ENCODE measurements at regions not wholly inside any gene's neighbourhood (a gene's known extent, or its start where the extent isn't known, plus 50 kb on each side); places are given as distances from the start of the nearest gene placed in this dataset.

DNA sequence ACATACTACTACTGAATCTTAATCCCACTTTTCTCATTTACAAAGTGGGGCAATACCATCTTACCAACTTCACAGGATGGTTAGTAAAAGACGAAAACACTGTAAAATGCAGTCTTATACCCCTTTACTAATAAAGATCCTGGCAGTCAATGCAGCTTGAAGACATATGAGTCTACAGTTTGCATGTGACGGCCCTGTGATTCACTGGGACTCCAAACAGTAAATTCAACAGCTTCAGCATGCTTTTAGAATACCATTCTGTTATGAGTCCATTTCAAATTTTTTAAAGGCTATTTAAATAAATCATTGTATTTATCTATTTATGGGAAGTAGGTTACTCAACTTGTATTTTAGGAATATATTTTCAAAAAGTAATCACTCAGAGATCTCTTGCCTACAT, 629.1 kb downstream of the LIG4 start:
- intact Hi-C loops (cut with micrococcal nuclease) = no loop called here
- Mint-ChIP-seq H3K9me3 (no peaks in the 10 kb centered on the region), H3K27me3 (no peaks in the 10 kb centered on the region), H3K4me1 (ENCODE audit: low read depth) (no peaks in the 10 kb centered on the region), H3K4me3 (no peak overlapping the region), H3K27ac (no peak overlapping the region), H3K36me3 (ENCODE audit: low read depth) (no peaks in the 10 kb centered on the region)

DNA sequence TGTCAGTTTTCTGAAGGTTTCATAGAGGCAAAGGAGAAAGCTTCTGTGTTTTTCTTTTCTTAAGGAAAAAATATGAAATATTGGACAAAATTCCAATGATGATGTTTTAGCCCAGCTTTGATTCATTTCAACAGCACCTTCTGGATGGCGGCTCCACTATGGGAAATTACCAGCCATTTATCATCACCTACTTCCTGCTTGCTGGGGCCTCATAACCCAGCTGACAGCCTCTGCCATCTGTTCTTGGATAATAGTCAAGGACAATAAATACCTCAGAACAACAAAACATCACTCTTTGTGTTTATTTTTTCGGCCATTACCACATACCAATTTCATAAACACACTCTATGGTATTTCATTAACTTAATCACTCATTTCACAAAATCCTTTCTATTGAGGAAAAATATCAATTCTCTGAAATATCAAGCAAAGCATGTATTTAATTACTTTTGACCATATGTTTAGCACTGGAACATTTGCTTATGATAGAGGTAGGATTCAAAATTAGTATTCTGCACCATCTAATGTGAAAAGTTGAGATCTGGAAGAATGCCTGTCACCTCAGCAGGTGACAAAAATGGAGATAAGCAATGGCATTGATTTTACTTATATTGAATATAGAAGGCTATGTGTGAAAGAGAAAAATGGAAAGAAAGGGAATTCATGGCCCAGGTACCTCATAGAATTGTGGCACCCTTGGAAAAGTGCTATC, 629.7 kb downstream of the LIG4 start:
- no peak overlapping the region for H3K27ac Mint-ChIP-seq
- intact Hi-C loops (cut with micrococcal nuclease) = no loop called here
- no peak overlapping the region for H3K4me3 Mint-ChIP-seq
- no peaks in the 10 kb centered on the region for H3K4me1 Mint-ChIP-seq (ENCODE audit: low read depth)
- H3K36me3 Mint-ChIP-seq (ENCODE audit: low read depth) = no peaks in the 10 kb centered on the region
- peaks cover 5% of the 10 kb centered on the region for H3K9me3 Mint-ChIP-seq
- H3K27me3 Mint-ChIP-seq = no peaks in the 10 kb centered on the region

DNA sequence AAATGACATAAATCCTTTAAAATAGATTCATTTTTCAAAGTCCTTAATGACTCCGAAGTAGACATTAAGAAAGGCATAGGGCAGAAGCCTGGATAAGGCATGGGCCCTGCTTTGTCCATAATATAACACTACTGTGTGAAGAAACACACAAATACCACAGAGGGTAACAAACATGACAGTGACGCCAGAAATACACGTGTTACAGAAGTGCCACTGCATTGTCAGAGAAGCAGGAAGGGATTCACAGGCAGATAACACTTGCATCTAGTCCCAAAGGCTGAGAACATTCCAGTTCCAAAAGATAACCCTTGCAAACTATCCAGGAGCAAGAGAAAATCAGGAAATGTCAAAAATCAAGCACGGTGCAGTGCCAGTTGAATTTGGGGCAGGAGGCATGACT, 633.2 kb downstream of the LIG4 start:
- Mint-ChIP-seq H3K9me3 (peaks cover 23% of the 10 kb centered on the region), H3K36me3 (ENCODE audit: low read depth) (no peaks in the 10 kb centered on the region), H3K27ac (no peak overlapping the region), H3K4me1 (ENCODE audit: low read depth) (no peaks in the 10 kb centered on the region), H3K4me3 (no peak overlapping the region), H3K27me3 (no peaks in the 10 kb centered on the region)
- intact Hi-C loops (cut with micrococcal nuclease) = no loop called here

DNA sequence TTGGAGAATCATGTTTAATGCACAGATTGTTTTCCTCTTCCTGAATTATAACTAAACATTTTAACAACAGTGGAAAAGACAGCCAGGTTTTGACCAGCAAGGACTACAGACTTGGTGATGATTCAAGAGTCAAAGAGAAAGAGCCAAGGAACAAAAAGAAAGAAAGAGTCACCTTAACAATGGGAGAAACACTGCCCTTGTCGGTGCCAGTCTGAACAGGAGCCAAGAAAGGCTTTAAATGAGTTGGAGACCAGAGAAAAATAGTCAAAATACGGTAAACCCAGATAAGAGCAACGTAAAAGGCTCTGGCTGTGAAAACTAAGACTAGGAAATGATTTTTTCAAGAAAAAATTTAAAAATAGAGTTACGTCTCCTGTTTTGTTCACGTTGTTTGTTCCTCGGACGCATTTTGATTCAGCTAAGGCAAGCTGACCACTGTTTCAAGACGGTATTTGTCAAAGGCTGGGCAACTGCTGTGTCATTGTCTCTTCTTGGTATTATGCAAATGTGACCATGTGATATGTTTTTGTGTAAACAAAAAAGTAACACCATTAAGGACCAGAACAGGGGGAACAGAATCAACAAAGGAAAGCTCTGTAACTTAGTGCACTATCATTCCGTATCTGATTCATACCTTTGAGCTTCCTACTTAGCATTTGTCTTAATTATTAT, 634.5 kb downstream of the LIG4 start:
- H3K4me1 Mint-ChIP-seq (ENCODE audit: low read depth) = no peaks in the 10 kb centered on the region
- no peaks in the 10 kb centered on the region for H3K27me3 Mint-ChIP-seq
- intact Hi-C loops (cut with micrococcal nuclease) = no loop called here
- no peaks in the 10 kb centered on the region for H3K36me3 Mint-ChIP-seq (ENCODE audit: low read depth)
- no peak overlapping the region for H3K4me3 Mint-ChIP-seq
- no peak overlapping the region for H3K27ac Mint-ChIP-seq
- peaks cover 34% of the 10 kb centered on the region for H3K9me3 Mint-ChIP-seq

DNA sequence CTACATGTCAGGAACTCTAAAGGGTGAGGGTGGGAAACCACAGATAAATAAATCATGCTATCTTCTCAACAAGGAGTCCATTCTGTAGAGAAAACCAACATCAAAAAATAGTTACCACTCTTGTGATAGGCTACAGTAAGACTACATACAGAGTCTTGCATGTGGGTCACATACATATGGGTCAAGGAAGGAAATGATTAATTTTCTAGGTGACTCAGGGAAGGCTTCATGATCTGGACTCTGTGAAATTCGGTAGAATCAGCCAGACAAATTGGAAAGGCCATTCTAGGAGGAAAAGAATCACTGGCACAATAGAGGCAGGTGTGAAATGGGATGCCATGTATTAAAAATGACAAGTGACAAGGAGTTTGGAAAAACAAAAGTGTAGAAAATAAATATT, 638.9 kb downstream of the LIG4 start:
- no peak overlapping the region for H3K27ac Mint-ChIP-seq
- H3K4me3 Mint-ChIP-seq = no peak overlapping the region
- H3K27me3 Mint-ChIP-seq = no peaks in the 10 kb centered on the region
- H3K4me1 Mint-ChIP-seq (ENCODE audit: low read depth) = no peaks in the 10 kb centered on the region
- intact Hi-C loops (cut with micrococcal nuclease) = no loop called here
- H3K36me3 Mint-ChIP-seq (ENCODE audit: low read depth) = no peaks in the 10 kb centered on the region
- peaks cover 40% of the 10 kb centered on the region for H3K9me3 Mint-ChIP-seq

DNA sequence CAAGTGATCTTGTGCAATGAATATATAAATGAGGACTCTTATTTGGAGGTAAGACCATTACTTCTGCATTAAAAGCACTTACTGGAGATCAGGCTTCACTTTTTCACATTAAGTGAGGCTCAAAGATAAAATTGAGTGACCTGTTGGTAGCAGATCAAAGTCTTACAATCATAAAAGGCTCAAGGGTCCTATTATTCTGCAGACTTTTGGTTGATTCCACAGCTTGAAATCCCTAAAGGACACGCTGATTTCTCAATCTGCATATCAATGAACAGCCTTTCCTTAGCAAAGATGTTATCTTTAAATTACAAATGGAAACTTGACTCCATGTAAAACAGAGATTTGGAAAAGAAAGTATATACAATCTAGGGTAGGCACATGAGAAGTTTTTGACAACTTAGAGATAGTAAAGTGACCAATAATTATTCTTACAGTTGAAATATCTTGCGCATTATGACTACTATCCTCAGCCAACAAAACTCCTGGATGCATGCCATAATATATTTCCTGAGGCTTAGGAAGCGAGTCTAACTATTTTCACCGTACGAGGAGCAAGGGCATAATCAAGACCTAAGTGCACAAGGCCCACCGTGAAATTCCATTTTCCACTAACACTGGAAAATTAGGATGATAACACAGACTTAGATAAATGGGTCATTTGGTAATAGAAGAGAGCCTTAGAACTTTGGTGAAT, 640.7 kb downstream of the LIG4 start:
- Mint-ChIP-seq H3K36me3 (ENCODE audit: low read depth) (no peaks in the 10 kb centered on the region), H3K4me1 (ENCODE audit: low read depth) (no peaks in the 10 kb centered on the region), H3K27me3 (no peaks in the 10 kb centered on the region), H3K27ac (no peak overlapping the region), H3K9me3 (peaks cover 28% of the 10 kb centered on the region), H3K4me3 (no peak overlapping the region)
- intact Hi-C loops (cut with micrococcal nuclease) = no loop called here

DNA sequence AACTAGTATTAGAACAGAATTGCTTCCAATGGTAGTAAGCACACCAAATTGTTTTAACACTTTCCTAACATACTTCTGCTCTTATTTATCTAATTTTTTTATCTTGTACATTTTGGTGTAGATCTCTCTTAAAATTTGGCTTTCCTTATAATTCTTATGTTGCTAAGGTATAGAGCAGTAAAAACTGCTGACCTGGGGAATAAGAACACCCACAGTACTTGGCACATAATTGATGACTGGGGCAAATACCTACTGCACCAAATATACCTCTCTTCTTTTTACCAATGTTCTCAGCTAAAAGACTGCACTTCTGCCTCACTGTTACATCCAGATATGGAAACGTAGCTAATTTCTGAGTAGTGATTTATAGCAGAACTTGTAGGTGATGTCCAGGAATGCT, 642.2 kb downstream of the LIG4 start:
- Mint-ChIP-seq H3K27ac (no peak overlapping the region), H3K27me3 (no peaks in the 10 kb centered on the region), H3K4me1 (ENCODE audit: low read depth) (no peaks in the 10 kb centered on the region), H3K4me3 (no peak overlapping the region), H3K9me3 (peaks cover 28% of the 10 kb centered on the region), H3K36me3 (ENCODE audit: low read depth) (no peaks in the 10 kb centered on the region)
- intact Hi-C loops (cut with micrococcal nuclease) = no loop called here

DNA sequence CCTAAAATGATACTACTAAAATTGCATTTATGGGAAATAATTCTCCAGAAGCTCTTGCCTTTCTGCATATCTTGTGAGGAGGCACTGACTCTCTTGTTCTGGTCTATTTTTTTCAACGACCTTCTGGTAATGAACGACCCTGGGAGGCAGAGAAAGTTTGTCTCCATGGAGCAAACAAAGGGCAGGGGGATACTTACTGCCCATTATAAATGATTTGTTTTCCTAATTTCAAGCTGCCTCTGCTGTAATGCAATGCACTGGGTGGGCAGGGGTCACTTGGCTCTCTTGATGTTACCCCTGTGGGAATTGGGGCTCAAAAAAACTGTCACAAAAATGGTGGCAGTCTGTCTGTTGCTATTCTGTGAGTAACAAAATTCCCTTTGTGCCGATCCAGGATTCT, 643.2 kb downstream of the LIG4 start:
- Mint-ChIP-seq H3K27ac (no peak overlapping the region), H3K9me3 (peaks cover 18% of the 10 kb centered on the region), H3K27me3 (no peaks in the 10 kb centered on the region), H3K36me3 (ENCODE audit: low read depth) (no peaks in the 10 kb centered on the region), H3K4me3 (no peak overlapping the region), H3K4me1 (ENCODE audit: low read depth) (no peaks in the 10 kb centered on the region)
- intact Hi-C loops (cut with micrococcal nuclease) = no loop called here

DNA sequence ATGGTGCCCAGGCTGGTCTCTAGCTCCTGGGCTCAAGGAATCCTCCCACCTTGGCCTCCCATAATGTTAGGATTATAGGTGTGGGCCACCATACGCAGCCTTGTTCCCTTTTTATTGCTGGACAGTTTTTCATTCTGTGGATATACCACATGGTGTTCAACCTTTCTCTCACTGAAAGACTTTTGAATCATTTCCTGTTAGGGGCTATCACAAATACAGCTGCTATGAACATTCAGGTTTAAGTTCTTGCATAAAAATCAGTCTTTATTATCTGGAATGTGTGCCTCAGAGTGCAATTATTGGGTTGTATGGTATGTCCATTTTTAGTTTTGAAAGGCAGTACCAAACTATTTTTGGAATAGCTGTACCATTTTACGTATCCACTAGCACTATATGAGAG, 647.2 kb downstream of the LIG4 start:
- Mint-ChIP-seq H3K27me3 (no peaks in the 10 kb centered on the region), H3K9me3 (no peaks in the 10 kb centered on the region), H3K27ac (no peak overlapping the region), H3K4me1 (ENCODE audit: low read depth) (no peaks in the 10 kb centered on the region), H3K36me3 (ENCODE audit: low read depth) (no peaks in the 10 kb centered on the region), H3K4me3 (no peak overlapping the region)
- intact Hi-C loops (cut with micrococcal nuclease) = no loop called here

DNA sequence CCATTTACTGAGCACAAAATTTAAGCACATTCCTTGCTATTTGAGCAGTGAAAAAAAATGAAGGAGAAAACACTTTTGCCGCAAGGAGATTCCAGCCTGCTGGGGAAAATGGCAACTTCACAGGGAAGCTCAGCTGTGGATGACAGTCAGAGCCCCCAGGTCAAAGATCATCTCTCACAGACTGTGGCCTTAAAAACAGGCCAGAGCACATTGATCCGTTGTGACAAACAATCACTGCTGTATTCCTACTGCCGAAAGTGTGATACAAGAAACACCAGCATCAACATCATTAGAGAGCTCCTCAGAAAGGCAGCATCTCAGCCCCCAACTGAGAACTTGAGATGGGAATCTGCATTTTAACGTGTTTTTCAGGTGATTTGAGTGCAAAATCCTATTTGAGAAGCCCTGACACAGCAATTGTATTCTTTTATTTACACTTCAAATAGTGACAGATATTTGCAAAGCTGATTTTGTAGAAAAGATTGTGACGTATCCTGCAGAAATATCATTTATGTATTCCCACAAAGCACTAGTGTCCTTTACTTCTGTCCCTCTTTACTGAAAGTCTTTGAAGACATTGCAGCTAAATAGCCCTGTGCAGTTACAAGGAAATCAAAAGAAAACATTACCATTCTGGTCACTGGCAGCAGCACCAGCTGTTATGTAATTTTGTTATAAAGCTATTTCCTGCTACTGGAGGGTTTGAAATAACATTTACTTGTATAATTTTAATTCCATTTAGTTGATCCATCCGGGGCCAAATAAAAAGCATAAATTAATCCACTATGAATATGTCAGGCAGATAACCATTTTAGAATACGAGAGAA, 652.0 kb downstream of the LIG4 start:
- Mint-ChIP-seq H3K9me3 (peaks cover 11% of the 10 kb centered on the region), H3K4me1 (ENCODE audit: low read depth) (no peaks in the 10 kb centered on the region)

DNA sequence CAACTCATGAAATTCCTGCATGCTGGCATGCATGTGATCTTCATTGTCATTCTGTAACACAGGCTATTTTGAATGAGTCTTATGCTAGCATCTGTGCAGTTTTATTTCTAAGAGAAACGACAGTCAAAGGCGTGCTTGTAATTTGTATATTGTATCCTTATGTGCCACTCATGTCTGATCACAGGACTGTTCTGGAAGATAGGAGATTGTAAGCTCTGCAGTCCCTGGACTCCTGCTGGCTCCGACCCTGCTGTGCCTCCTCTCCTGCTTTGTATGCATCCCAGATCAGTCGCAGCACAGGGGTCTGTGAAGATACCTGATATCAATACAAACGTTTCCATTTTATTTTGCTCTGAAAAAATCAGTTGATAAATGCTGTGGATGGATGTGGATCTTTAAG, 653.1 kb downstream of the LIG4 start:
- Mint-ChIP-seq H3K36me3 (ENCODE audit: low read depth) (no peaks in the 10 kb centered on the region), H3K4me3 (no peak overlapping the region), H3K4me1 (ENCODE audit: low read depth) (no peaks in the 10 kb centered on the region), H3K27me3 (no peaks in the 10 kb centered on the region), H3K9me3 (peaks cover 11% of the 10 kb centered on the region), H3K27ac (no peak overlapping the region)
- intact Hi-C loops (cut with micrococcal nuclease) = no loop called here

More for the DNA sequence above, 652.0 kb downstream of the LIG4 start:
- intact Hi-C loops (cut with micrococcal nuclease) = no loop called here
- Mint-ChIP-seq H3K4me3 (no peak overlapping the region), H3K27ac (no peak overlapping the region), H3K36me3 (ENCODE audit: low read depth) (no peaks in the 10 kb centered on the region), H3K27me3 (no peaks in the 10 kb centered on the region)

DNA sequence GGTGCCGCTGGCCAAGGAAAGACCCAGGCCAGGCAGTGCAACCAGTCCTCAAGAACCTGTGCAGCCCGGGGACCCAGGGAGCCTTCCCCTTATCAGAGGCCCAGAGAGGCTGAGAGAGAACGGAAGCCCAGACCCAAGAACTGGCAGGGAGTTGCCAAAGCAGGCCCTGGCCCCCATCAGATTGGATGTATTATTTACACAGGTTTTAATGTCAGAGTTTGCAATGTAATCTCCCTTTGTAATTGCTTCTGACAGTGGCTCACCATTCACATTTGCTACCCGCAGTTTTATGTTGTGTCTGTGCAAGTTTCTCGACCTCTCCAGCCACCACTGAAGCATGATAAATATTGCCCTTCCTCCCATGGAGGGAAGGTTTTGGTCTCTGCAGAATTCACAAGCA, 660.9 kb downstream of the LIG4 start:
- Mint-ChIP-seq H3K4me1 (ENCODE audit: low read depth) (no peaks in the 10 kb centered on the region), H3K27me3 (no peaks in the 10 kb centered on the region), H3K9me3 (peaks cover 9% of the 10 kb centered on the region), H3K36me3 (ENCODE audit: low read depth) (no peaks in the 10 kb centered on the region), H3K27ac (no peak overlapping the region), H3K4me3 (no peak overlapping the region)
- intact Hi-C loops (cut with micrococcal nuclease) = no loop called here

DNA sequence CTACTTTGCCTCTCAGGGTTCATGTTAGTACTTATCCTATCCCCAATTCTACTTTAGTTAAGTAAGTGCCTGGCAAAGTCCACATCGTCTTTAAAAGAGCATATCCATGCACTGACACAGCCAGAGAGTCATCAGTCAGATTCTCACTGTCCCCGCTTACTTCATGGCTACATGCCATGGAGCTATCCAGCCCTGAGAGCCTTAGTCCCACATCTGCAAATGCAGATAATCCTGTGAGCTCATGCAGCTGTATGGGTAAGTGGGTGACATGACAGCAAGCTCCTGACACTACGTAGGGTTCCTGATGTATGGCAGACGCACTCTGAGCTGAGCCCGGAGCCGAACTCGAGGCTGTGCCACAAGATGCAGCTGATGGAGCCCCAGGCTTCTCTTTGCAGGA, 661.5 kb downstream of the LIG4 start:
- Mint-ChIP-seq H3K27ac (no peak overlapping the region), H3K4me3 (no peak overlapping the region), H3K4me1 (ENCODE audit: low read depth) (no peaks in the 10 kb centered on the region), H3K9me3 (peaks cover 3% of the 10 kb centered on the region), H3K36me3 (ENCODE audit: low read depth) (no peaks in the 10 kb centered on the region), H3K27me3 (no peaks in the 10 kb centered on the region)
- intact Hi-C loops (cut with micrococcal nuclease) = no loop called here

DNA sequence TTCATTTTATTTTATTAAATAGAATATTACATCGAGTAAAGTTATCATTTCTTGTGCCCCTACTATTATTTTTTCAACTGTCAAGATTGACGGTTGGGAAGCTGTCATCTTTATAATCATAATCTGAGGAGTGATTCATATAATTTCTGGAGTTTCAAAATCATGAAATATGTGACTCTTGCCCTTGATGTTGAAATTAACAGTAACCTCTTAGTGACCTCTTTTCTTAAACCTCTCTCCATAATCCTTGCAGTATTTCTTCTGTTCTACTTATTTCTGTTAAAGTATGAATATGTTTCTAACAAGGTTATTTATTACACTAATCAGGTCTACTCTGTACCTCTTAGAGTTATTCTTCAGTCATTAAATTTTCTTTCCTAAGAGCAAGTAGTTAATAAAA, 663.8 kb downstream of the LIG4 start:
- Mint-ChIP-seq H3K27ac (no peak overlapping the region), H3K4me3 (no peak overlapping the region), H3K4me1 (ENCODE audit: low read depth) (no peaks in the 10 kb centered on the region), H3K9me3 (no peaks in the 10 kb centered on the region), H3K36me3 (ENCODE audit: low read depth) (no peaks in the 10 kb centered on the region), H3K27me3 (no peaks in the 10 kb centered on the region)
- intact Hi-C loops (cut with micrococcal nuclease) = no loop called here

All from dendritic cell treated with granulocyte-macrophage colony-stimulating factor and Interleukin-4, amounts not matched to agents 40 ng/mL and 50 ng/mL, for 4 days (primary cell).